ENCODE measurements at regions not wholly inside any gene's neighbourhood (a gene's known extent, or its start where the extent isn't known, plus 50 kb on each side); places are given as distances from the start of the nearest gene placed in this dataset.
A peak's percentile ranks its signal among the peaks of the same experiment; 100 is the strongest.
"Not testable (repeated sequence)": the region's sequence is repeated elsewhere in the genome, so short reads cannot be mapped to it uniquely, and the experiment has no call there.

DNA sequence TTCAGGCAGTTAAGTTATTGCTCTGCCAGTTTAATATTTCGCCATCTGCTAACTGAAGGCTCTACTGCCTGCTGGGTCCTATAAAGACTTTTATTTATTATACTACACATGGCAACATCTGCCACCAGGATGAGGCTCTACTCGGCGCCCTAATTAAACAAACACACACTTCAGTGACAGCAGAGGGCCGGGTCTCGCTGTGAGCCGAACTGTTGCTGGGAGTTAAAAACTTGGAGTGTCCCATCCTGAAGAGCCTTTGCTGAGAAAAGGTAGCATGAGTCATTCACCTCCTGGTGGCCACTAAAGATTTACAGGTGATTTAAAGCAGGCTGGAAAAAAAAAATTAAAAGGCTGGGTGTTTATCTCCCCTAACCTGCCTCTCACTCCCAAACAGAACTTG, 183.7 kb downstream of the NPIPA8 start:
- DNase-seq: not testable (repeated sequence)

DNA sequence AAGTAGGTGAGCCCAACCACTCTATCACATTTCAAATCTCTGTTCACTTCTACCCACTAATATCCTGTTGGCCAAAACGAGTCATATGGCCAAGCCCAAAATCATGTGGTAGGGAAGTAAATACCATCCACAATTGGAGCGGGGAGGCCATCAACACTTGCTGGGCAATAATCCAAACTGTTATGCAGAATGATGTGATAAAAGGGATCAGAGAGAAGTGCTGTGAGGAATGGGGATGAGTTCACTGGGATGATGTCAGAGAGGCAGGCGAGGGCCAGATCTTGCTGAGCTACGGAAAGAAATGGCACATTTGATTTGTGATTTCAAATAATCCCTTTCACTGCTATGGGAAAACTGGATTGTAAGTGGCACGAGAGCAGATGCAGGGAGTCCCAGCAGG, 188.4 kb downstream of the NPIPA8 start:
- DNase-seq: not testable (repeated sequence)

DNA sequence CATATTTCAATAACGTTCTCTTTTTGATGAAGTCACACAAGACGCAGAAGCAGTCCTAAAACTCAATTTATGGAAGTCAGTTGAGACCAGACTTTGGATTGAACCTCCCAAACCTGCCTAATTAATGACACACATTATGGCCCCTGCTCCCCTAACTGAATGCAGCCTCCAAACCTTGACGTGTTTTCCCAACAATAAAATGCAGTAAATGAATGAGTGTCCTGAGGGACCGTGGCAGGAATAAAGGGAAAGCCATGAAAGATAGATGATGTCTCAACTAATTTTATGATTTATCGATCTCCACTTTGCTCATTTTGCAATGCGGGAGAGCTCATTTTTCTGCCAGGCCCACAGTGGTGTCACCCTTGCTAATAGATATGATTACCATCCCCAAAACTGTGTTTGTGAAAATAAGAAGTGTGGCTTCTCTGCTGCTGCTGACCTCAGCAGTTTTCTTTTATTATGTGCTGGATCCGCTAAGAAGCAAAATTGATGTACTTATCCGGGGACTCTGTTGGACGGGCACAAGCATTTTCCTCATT, 189.9 kb downstream of the NPIPA8 start:
- DNase-seq: not testable (repeated sequence)

DNA sequence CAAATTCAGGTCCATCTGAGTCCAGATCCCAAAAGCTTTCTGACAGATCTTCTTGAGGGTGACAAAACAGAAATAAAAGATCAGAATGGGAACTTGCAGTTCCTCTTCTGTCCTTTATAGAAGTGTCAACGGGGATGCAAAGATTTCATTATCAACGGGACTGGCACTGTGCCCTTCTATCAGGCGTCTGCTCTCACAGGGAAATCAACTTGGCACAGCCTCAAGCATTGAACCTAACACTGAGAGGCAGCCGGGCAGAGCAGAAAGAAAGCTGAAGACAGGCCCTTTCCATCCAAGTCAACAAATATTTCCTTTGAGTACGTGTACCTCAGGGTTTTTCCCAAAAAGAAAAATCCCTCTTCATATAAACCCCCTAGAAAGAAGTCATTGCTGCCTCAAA, 194.5 kb downstream of the NPIPA8 start:
- DNase-seq: not testable (repeated sequence)

DNA sequence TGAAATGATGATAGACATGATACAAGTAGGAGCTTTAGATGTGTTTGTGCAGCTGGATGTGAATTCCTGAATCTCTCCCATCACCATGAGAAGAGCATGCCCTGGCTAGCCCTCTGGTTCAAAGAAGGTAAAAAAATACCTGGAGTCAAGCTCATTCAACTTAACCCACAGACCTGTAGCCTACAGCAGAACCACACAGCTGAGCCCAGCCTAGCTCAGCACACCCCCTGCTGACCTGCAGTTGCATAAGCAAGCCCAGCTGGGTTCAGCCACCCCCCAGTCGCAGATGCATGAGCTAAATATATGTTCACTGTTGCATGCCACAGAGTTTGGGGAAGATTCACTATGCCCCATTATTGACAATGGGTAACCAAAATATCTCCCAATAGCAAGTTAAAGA, 200.2 kb downstream of the NPIPA8 start:
- DNase-seq: not testable (repeated sequence)

DNA sequence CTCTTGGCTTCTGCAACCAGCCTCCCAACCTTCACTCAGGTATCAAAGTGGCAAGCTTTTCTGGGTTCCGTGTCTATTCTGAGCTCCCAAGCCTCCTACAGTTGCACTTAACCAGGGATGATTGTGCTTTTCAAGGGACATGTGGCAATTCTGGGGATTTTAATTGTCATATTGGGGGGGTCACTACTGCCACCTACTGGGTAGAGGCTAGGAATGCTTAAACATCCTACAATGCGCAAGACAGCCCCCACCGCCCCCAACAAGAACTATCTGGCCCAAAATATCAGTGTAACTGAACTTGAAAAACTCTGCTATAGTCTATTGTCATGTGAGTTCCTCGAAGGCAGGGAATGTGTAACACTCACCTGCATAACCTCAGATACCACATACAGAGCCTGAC, 201.5 kb downstream of the NPIPA8 start:
- not testable (repeated sequence) for DNase-seq

DNA sequence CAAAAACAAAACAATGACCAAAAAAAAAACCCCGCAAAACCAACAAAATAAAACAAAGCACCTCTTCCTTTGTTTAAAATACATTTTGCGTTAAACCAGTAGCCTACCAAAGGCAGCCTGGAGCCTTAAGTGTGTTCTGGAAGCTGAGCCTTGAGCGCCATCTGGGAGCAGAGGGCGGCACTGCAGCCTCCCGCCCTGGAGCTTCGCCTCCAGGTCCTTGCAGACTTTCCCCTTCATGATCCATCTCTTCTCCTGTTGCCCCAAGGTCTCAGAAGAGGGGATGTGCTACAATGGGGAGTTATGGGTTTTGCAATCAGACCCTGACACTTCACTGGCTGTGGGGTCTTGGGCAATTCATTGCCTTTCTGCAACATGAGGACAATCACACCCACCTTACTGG, 204.9 kb downstream of the NPIPA8 start:
- DNase-seq: not testable (repeated sequence)

DNA sequence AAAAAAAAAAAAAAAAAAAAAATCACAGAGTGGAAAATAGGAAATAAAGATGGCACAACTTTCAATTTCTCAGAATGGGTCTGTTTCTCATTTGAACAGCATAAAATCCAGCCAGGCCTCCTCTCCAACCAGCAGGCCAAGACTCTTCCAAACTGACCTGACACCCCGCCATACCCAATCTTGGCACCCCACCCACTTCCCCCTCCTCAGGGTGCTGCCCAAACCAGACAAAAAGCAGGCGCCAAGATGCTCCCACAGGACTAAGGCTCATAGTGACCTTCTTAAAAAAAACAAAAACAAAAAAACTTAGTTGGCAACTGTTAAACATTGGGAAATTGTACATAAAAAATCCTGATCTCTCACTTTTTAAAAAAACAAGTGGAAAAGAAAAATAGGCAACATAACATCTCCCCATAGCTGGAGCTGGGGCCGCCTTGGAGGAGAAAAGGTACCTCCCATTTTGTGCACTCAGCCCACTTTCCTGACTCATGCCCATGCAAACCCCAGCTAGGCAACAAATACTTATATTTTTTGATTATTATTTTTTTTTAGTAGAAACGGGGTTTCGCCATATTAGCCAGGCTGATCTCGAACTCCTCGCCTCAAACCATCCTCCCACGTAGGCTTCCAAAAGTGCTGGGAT, 205.9 kb downstream of the NPIPA8 start:
- not testable (repeated sequence) for DNase-seq

DNA sequence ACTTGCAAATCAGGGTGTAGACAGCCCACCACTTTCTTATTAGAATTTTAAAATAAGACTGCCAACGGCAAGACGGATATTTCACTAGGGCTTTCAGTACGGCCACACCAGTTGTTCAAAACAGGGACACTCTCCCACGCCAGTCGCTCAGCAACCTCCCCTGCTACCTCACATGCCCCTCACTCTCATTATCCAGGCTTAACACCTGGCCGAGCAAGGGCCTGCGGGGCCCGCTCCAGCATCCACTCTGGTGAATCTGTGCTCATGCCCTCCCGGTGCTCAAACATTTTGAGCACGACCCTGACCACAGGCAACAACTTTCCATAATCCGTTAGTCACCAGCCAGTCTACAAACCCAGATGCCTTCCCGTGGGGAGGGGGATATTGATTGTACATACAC, 209.5 kb downstream of the NPIPA8 start:
- not testable (repeated sequence) for DNase-seq

DNA sequence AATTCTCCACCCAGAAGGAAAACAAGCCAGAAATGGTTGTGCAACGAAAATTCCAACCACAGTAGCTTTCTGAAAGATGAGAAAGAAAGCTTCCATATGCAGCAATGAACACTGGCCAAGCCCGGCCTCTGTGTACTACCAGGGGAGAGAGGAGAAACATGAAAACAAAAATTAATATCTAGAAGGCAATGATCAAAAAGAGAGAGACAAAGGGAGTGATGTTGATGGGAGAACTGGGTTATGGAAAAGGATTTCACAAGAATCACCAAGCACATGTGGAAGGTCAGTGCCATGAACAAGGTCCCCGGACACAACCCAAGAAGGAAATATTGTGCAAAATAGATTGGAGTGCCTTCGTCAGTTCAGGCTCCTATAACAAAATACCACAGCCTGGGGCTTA, 217.4 kb downstream of the NPIPA8 start:
- not testable (repeated sequence) for DNase-seq

DNA sequence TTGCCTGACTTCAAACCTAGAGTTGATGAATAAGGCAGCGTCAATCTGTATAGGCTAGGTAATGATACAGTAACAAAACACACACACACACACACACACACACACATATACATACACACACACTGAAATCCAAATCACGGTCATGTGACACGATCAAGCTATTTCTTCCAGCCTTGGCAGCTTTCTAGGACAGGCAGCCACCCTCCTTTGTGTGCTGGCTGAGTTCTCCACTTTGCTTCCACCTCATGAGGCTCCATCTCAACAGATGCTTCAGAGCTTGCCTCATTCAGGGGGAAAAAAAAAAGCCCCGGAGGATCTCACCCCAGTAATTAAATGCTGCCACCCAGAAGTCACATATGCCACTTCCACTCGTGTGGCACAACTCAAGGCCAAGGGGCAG, 217.9 kb downstream of the NPIPA8 start:
- not testable (repeated sequence) for DNase-seq

DNA sequence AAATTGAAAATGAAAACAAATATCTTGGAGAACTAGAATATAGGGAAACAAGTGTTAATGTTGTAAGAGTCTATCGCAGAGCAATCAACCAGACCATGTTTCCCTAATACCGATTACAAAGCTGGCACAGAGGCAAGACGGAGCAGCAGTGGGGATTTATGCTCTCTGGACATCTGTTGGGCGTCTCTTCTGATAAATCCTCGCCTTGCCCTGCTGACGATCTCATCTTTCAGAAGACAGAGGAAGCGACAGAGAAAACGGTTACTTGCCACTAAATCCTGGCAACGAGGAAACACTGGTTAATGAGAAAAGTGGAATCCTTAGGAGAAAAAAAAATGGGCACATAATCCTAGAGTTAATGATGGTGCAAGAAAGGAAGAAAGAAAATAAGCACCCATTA, 218.5 kb downstream of the NPIPA8 start:
- DNase-seq: not testable (repeated sequence)

DNA sequence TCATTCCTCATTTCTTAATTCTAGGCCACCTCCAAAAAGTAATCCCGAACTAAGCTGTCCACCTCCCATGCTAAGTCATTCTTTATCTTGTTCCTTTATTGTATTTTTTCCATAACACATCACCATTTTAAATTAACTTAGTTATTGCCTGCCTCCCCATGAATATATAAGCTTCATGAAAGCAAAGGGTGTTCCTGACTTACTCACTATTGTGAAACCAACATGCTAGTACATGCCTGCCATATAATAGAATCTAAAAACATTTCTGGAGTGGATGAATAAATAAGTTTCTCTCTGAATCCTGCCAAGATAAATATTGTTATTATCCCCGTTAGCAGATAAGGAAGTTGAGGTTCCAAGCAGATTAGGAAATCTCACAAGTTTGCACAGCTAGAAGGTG, 232.1 kb downstream of the NPIPA8 start:
- DNase-seq: not testable (repeated sequence)

DNA sequence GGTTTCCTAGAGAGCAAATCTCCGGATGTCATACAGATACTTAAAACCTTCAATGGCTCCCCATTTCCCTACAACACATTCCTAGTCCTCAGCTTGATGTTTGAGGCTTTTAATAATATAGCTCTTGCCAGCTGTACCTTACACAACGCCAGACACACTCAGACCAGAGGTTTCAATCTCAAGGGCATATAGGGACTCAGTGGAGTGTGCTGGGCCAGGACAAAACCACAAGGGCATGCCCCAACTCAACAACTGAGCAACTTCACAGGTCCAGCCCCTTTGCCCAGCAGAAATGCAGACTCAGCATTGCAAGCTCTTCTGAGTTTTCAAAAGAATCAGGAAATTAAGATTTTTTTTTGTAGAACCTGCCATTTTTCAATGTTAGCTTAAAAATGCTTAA, 235.5 kb downstream of the NPIPA8 start:
- not testable (repeated sequence) for DNase-seq

DNA sequence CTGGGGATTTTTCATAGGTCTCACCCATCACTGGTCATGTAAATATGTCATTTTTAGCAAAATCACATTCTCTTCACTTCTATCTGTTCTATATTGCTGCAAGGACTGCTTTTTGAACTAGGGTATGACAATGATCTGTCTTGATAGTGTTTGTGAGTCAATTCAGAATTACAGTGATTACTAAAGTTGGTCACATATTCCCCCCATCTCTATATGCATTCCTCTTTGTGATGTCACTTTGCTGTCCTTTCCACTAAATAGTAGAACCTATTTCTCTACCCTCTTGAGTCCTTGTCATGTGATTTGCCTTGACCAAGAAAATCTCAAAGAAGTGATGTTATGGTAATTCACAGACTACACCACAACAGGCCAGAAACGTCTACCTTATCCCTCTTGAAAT, 243.9 kb downstream of the NPIPA8 start:
- DNase-seq: not testable (repeated sequence)

DNA sequence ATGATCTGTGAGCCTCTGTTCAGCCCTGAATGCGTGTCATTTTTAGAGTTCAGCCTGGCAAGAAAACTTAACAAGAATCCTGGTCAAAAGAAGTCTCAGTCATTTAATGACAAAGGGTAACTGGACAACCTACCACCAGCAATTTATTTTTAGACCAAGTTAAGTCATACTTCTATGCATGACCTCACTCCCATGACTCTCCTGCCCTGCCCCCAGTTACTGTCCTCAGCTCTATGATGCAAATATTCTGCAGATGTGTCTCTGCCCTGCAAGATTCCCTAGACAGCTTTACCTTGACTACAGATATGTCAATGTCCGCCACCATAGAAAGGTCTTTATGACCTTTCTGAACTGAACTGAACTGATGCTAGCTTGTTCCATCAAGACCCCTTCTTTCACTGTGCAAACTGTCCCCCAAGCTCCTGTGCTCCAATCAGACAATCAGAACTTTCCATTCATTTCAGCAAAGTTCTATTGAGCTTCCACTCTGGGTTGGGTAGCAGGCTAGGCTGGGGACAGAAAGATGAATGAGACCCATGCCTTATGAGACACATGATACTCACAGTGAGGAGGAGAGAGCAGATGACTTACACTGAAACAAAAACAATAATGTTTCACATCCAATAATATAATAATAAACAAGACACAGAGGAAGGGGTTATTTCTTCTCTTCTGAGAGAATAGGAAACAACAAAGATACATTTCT, 255.7 kb downstream of the NPIPA8 start:
- not testable (repeated sequence) for DNase-seq

DNA sequence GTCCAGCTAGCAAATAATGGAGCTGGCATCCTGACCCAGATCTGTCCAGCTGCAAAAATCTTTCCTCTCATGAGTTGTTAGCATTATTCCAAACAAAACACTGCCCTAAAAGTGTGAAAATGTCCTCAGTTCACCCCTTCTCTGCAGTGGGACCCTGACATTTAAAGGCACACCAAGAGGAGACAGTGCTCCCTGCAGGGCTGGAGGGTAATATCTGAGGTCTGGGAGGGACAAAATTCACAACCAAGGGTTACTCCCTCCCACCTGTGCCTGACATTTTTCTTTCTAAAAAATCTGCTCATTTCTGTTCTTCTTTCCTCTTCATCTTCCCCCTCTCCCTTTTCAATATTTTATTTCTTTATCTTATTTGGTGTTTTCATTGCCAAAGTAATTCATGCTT, 258.6 kb downstream of the NPIPA8 start:
- DNase-seq: not testable (repeated sequence)

DNA sequence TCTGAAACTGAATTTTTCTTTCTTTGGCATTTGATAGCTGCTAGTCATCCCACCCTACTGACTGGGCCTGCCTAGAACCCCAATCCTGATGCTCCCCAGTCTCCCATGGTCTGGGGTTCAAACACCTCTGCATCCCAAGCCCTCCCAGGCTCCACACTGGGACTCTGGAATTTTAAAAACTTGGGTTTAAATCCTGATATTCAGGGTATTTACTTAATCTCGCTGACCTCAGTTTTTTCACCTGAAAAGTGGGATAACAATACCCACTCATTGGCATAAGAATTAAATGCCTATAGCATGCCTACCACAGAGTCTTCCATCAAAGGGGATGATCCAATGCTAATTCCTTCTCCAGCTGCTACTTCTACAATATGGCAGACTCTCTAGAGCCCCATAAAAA, 264.4 kb downstream of the NPIPA8 start:
- DNase-seq: no peak

DNA sequence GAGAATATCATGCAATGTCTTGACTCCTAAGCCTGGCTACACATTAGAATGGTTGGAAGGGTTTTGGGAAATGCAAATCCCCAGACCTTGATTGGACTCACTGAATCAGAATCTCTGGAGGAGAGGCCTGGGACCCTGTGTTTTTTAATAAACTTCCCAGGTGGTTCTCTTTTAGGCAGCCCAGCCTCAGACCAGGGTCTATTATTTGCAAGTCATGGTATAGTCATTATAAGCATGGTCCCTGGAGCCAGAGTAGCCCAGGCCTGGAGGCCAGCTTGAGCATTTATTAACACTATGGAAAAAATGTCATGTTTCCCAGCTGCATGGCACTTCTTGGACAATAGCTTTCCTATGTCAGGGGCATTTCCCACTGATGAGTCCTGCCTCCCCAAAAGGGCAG, 266.9 kb downstream of the NPIPA8 start:
- no peak for DNase-seq

DNA sequence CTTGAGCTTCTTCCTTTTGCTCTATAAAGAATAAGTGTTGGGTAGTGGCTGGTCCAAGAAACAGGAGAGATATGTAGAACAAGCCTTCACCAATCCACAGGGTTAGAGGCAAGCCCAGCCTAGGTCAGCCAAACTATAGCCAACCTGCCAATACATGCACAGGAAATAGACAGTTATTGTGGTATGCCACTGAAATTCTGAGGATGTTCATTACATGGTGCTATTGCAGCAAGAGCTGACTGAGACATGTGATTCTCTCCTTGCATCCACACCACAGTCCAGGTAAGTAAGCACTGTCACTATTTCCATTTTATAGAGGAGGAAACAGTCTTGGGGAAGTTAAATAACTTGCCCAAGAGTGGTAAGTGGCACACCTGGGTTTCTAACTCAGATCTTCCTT, 268.1 kb downstream of the NPIPA8 start:
- no peak for DNase-seq

DNA sequence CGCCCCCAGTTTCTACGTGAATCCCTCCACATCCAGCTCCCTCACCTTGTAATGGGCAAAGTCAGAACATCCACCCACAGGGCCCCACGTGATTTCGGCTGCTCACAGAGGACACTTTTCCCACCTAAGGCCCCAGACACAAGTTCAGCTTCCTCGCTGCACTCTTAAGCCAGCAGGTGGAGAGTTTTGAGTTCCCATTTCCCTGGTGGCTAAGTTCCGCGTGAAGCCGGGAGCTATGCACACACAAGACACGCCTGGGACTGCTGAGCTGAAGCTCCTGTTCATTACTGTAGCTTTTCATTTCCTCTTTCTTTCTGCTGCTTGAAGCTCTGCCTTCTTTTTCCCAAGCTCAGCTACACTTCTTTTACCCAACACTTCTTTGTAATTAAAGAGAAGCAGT, 273.8 kb downstream of the NPIPA8 start:
- no peak for DNase-seq

DNA sequence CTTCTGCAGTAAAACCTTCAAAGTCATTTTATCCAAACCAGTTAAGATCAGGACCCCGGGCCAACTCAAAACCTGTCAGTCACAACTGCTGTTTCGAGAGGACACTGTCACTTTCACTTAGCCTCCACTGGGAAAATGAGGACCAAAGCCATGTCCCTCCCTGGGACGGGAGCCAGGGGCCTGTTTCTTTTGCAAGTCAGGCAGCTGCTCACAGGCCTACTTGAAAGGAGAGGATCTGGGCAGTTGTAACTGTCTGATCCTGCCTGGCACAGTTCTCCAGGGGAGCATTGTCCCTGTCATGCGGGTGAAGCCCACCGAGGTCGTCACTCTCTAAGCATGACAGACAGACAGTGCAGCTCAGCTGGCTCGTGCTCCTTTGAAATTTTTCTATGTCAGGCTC, 276.2 kb downstream of the NPIPA8 start:
- peak in 4 of 51 donors; percentile 2 to 5 (median 3) for DNase-seq

DNA sequence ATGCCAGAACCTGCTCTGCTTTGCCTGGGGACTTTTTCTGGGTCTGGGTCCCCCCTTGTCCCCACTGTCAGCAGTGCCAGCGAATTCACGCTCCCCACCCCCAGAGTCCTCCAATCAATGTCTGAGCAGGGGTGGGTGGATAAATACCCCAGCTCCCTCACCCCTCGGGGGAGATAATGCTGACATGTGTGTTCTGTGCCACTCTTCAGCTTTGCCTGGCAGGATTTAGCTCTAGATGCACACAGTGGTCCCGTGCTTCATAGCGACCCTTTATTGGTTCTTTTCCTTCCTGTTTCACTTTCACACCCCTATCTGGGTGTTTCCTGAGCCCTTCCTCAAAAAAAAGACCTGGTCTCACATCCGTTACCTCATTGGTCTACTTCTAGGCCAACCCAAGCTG, 277.0 kb downstream of the NPIPA8 start:
- DNase-seq: no peak
